ENCODE measurements at regions not wholly inside any gene's neighbourhood (a gene's known extent, or its start where the extent isn't known, plus 50 kb on each side); places are given as distances from the start of the nearest gene placed in this dataset.

DNA sequence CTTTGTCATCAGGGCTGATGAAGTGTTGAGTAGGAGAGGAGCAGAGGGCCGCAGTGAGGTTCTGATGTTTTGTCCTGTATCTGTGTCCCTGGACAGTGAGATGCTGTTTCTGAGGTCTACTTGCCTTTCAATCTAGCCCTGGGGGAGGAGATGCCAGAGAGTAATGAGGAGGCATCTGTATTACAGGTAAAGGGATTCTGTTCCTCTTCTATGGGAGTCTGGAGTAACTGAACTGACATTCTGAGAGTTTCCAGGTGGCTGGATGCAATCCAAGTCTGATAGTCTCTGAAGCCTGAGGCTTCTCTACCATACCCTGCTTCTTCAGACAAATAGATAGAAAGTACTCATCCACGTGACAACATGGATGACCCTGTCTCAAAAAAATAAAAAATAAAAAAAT, 60.9 kb downstream of the IL12A start:
- H2BK20ac ChIP-seq (ENCODE audit: low read depth, low read length, poor library complexity, severe bottlenecking), result no peak overlapping the region
- H2BK120ac ChIP-seq (ENCODE audit: low read depth, low read length, poor library complexity, severe bottlenecking), result no peak overlapping the region
- no peak overlapping the region for H2BK15ac ChIP-seq (ENCODE audit: low read depth, low read length)
- H3K56ac ChIP-seq (ENCODE audit: insufficient read length, low read depth, low read length), result no peak overlapping the region
- H3K27me3 ChIP-seq (ENCODE audit: insufficient read depth, low read length), result no peaks in the 10 kb centered on the region
- no peak overlapping the region for H3K14ac ChIP-seq (ENCODE audit: insufficient read depth, low read length)
- H3K27ac ChIP-seq (ENCODE audit: insufficient read length, low read depth, low read length), result no peak overlapping the region
- Mint-ChIP-seq H3K27ac (no peak overlapping the region; a peak in 1 of 7 replicates), H3K36me3 (ENCODE audit: insufficient read depth in 1 of 3, low read depth in 3 of 3) (no peaks in the 10 kb centered on the region), H3K4me1 (peaks cover 0 to 7% of the 10 kb centered on the region in 2 experiments; a peak in 2 of 4 replicates), H3K9me3 (no peaks in the 10 kb centered on the region), H3K27me3 (ENCODE audit: low read depth) (no peaks in the 10 kb centered on the region; the same call in 1 of the 2 replicates), H3K4me3 (no peak overlapping the region)
- no peak for DNase-seq
- H4K5ac ChIP-seq (ENCODE audit: insufficient read length, low read depth, low read length), result no peak overlapping the region
- H2AK5ac ChIP-seq (ENCODE audit: insufficient read length, low read length), result no peak overlapping the region
- H3K4me2 ChIP-seq (ENCODE audit: insufficient read depth, insufficient read length, low read length), result no peak overlapping the region
- H3K4ac ChIP-seq (ENCODE audit: low read depth, low read length), result no peak overlapping the region
- no peaks in the 10 kb centered on the region for H3K79me1 ChIP-seq (ENCODE audit: insufficient read depth, low read depth, low read length, poor library complexity, severe bottlenecking)
- no peaks in the 10 kb centered on the region for H3K9me3 ChIP-seq (ENCODE audit: control insufficient read depth, low read depth, low read length)
- H4K8ac ChIP-seq (replicated peaks; ENCODE audit: insufficient read length, low read depth, low read length), result no peak overlapping the region
- no peak overlapping the region for H2BK5ac ChIP-seq (ENCODE audit: insufficient read length, low read length)
- H3K23ac ChIP-seq (ENCODE audit: insufficient read length, low read depth, low read length), result no peak overlapping the region
- H3K23me2 ChIP-seq (ENCODE audit: insufficient read length, low read depth, low read length, poor library complexity, severe bottlenecking), result no peaks in the 10 kb centered on the region
- H3K79me2 ChIP-seq (ENCODE audit: insufficient read depth, low read length), result no peaks in the 10 kb centered on the region
- no peaks in the 10 kb centered on the region for H3K4me1 ChIP-seq (ENCODE audit: insufficient read depth, low read length)
- H2AFZ ChIP-seq (ENCODE audit: low read length), result no peak overlapping the region
- no CpG with 5 or more reads among the region's 2 CpGs for WGBS (ENCODE audit: extremely low coverage, insufficient read length, low lambda C conversion rate)
- no peak overlapping the region for H3K9ac ChIP-seq (ENCODE audit: extremely low read depth, insufficient read length, low read length)
- no peak overlapping the region for H2BK12ac ChIP-seq (ENCODE audit: insufficient read length, low read depth, low read length)
- TF ChIP-seq, protein P1, sequence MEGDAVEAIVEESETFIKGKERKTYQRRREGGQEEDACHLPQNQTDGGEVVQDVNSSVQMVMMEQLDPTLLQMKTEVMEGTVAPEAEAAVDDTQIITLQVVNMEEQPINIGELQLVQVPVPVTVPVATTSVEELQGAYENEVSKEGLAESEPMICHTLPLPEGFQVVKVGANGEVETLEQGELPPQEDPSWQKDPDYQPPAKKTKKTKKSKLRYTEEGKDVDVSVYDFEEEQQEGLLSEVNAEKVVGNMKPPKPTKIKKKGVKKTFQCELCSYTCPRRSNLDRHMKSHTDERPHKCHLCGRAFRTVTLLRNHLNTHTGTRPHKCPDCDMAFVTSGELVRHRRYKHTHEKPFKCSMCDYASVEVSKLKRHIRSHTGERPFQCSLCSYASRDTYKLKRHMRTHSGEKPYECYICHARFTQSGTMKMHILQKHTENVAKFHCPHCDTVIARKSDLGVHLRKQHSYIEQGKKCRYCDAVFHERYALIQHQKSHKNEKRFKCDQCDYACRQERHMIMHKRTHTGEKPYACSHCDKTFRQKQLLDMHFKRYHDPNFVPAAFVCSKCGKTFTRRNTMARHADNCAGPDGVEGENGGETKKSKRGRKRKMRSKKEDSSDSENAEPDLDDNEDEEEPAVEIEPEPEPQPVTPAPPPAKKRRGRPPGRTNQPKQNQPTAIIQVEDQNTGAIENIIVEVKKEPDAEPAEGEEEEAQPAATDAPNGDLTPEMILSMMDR (conservative IDR thresholded peaks at IDR 0.05), result no peak
- no peaks in the 10 kb centered on the region for H4K20me1 ChIP-seq (ENCODE audit: control insufficient read depth, insufficient read depth, insufficient read length)
- H3T11ph ChIP-seq (ENCODE audit: low read length), result no peak overlapping the region
- no peak overlapping the region for H4K91ac ChIP-seq (ENCODE audit: insufficient read length, low read depth, low read length)
- H3K18ac ChIP-seq (ENCODE audit: insufficient read length, low read depth, low read length), result no peak overlapping the region
